IMR-90 (cell line): ENCODE measurements at regions not wholly inside any gene's neighbourhood (a gene's known extent, or its start where the extent isn't known, plus 50 kb on each side); places are given as distances from the start of the nearest gene placed in this dataset.

Experiments
- ATAC-seq: fragments of 200-7000 bp; cut with Tn5 transposase; 2 replicates; pipeline ENCODE4 v1.9.1; 2020; ENCODE audit warnings: low read depth, mild to moderate bottlenecking, moderate library complexity
- BruUV-seq: library from RNA; stranded (reverse); fragments of 400-500 nt; replicated peaks from 2 replicates; lab custom pipeline; 2021; lab: Mats Ljungman, UMichigan
- CTCF ChIA-PET: fragments of 300-600 bp; formaldehyde crosslinking; extraction: SDS; loops from one replicate; lab custom pipeline; 2021; ENCODE audit warnings: antibody characterized with exemption; lab: Yijun Ruan, JAX
- POLR2A ChIA-PET: fragments of 300-600 bp; sonication (Branson Sonifier 250); formaldehyde crosslinking; loops from one replicate; lab custom pipeline; 2022; ENCODE audit warnings: antibody characterized with exemption; ENCODE audit not compliant: unreplicated experiment; lab: Charles Lee
- DNase-seq: peaks from one replicate; pipeline ENCODE4 v3.0.0; 2013
- H2AFZ ChIP-seq: replicated peaks from 2 replicates; pipeline ENCODE3; 2013; ENCODE audit warnings: low read length, mild to moderate bottlenecking; ENCODE audit not compliant: poor library complexity
- H2AK5ac ChIP-seq: 2 replicates; pipeline ENCODE4 v1.6.1; 2013; ENCODE audit warnings: low read depth, low read length, inconsistent platforms
- H2AK9ac ChIP-seq: replicated peaks from 2 replicates; pipeline ENCODE3; 2013; ENCODE audit warnings: mild to moderate bottlenecking, low read depth, low read length, moderate library complexity; ENCODE audit not compliant: poor library complexity
- H2BK120ac ChIP-seq: 2 replicates; pipeline ENCODE4 v1.6.1; 2013; ENCODE audit warnings: low read depth, low read length, inconsistent platforms
- H2BK15ac ChIP-seq: 3 replicates; pipeline ENCODE4 v1.6.1; 2013; ENCODE audit warnings: low read depth, low read length, inconsistent platforms
- H2BK20ac ChIP-seq: 2 replicates; pipeline ENCODE4 v1.6.1; 2013; ENCODE audit warnings: low read depth, mild to moderate bottlenecking, inconsistent platforms, low read length, moderate library complexity
- H2BK5ac ChIP-seq: 2 replicates; pipeline ENCODE4 v1.6.1; 2013; ENCODE audit warnings: mild to moderate bottlenecking, low read depth, low read length, inconsistent platforms; ENCODE audit not compliant: poor library complexity, severe bottlenecking
- H3K14ac ChIP-seq: replicated peaks from 2 replicates; pipeline ENCODE4 v1.6.1; 2013; ENCODE audit warnings: low read depth, low read length, inconsistent platforms
- H3K18ac ChIP-seq: 2 replicates; pipeline ENCODE4 v1.6.1; 2013; ENCODE audit warnings: low read depth, low read length, control low read depth
- H3K23ac ChIP-seq: 2 replicates; pipeline ENCODE4 v1.6.1; 2013; ENCODE audit warnings: low read depth, low read length, inconsistent platforms
- H3K27ac ChIP-seq: 2 replicates; pipeline ENCODE4 v1.5.1; 2013; ENCODE audit warnings: mild to moderate bottlenecking, control low read depth, low read length; ENCODE audit not compliant: insufficient read depth
- H3K27me3 ChIP-seq: 2 replicates; pipeline ENCODE4 v1.6.1; 2013; ENCODE audit warnings: low read length; ENCODE audit not compliant: control insufficient read depth, insufficient read depth
- H3K36me3 ChIP-seq: 2 replicates; pipeline ENCODE4 v1.6.1; 2013; ENCODE audit warnings: low read length, mixed read lengths; ENCODE audit not compliant: control insufficient read depth, insufficient read depth
- H3K4ac ChIP-seq: 2 replicates; pipeline ENCODE4 v1.6.1; 2013; ENCODE audit warnings: low read depth, low read length, inconsistent platforms
- H3K4me1 ChIP-seq: 2 replicates; pipeline ENCODE4 v1.6.1; 2013; ENCODE audit warnings: low read length, mixed read lengths; ENCODE audit not compliant: control insufficient read depth, insufficient read depth
- H3K4me2 ChIP-seq: 2 replicates; pipeline ENCODE4 v1.6.1; 2013; ENCODE audit warnings: low read depth, mild to moderate bottlenecking, control low read depth, low read length, moderate library complexity
- H3K4me3 ChIP-seq: 2 replicates; pipeline ENCODE4 v1.5.1; 2013; ENCODE audit warnings: low read depth, mild to moderate bottlenecking, control low read depth, low read length, moderate library complexity; ENCODE audit not compliant: insufficient read depth
- H3K56ac ChIP-seq: 2 replicates; pipeline ENCODE4 v1.6.1; 2013; ENCODE audit warnings: low read length, inconsistent platforms; ENCODE audit not compliant: insufficient read depth; ENCODE audit errors: extremely low read depth
- H3K79me1 ChIP-seq, 2 experiments: 2 replicates each; pipeline ENCODE4 v1.6.1; 2013; ENCODE audit warnings: low read length in 2 of 2, inconsistent platforms in 1 of 2, low read depth in 1 of 2
- H3K9ac ChIP-seq: 2 replicates; pipeline ENCODE4 v1.6.1; 2013; ENCODE audit warnings: low read depth, low read length, control low read depth
- H3K9me1 ChIP-seq: 2 replicates; pipeline ENCODE4 v1.6.1; 2013; ENCODE audit warnings: low read length, inconsistent platforms; ENCODE audit not compliant: insufficient read depth
- H3K9me3 ChIP-seq: 2 replicates; pipeline ENCODE4 v1.6.1; 2013; ENCODE audit warnings: low read length; ENCODE audit not compliant: control insufficient read depth, insufficient read depth
- H4K20me1 ChIP-seq: 2 replicates; pipeline ENCODE4 v1.6.1; 2013; ENCODE audit warnings: low read length, inconsistent platforms; ENCODE audit not compliant: insufficient read depth
- H4K5ac ChIP-seq: 2 replicates; pipeline ENCODE4 v1.6.1; 2013; ENCODE audit warnings: mild to moderate bottlenecking, low read depth, low read length, control low read depth
- H4K8ac ChIP-seq, 2 experiments: 2 replicates each; pipeline ENCODE4 v1.6.1; 2013; ENCODE audit warnings: low read depth in 2 of 2, low read length in 2 of 2, control low read depth in 1 of 2, inconsistent platforms in 1 of 2
- H4K91ac ChIP-seq: 2 replicates; pipeline ENCODE4 v1.6.1; 2013; ENCODE audit warnings: low read depth, low read length, inconsistent platforms; ENCODE audit not compliant: insufficient read depth
- BHLHE40 ChIP-seq: fragments of 150-350 bp; IDR thresholded peaks from 2 replicates; pipeline ENCODE4 v1.6.1; 2016; ENCODE audit warnings: mild to moderate bottlenecking, low read depth, low read length
- CEBPB ChIP-seq: IDR thresholded peaks from 2 replicates; pipeline ENCODE4 v1.6.1; 2012; ENCODE audit warnings: low read depth, low read length, improper control_type of control experiment
- CHD1 ChIP-seq: IDR thresholded peaks from 2 replicates; pipeline ENCODE4 v1.6.1; 2012; ENCODE audit warnings: low read depth, low read length, improper control_type of control experiment
- CTCF ChIP-seq: conservative IDR thresholded peaks from 2 replicates; pipeline ENCODE4 v1.5.1; 2012; ENCODE audit warnings: mild to moderate bottlenecking, low read depth, low read length, improper control_type of control experiment
- ELK1 ChIP-seq: fragments of 150-350 bp; IDR thresholded peaks from 2 replicates; pipeline ENCODE4 v1.6.1; 2016; ENCODE audit warnings: low read depth, mild to moderate bottlenecking, low read length, moderate library complexity, borderline replicate concordance
- FOS ChIP-seq: fragments of 150-350 bp; IDR thresholded peaks from 2 replicates; pipeline ENCODE4 v1.6.1; 2016; ENCODE audit warnings: low read depth, low read length
- MAFK ChIP-seq: IDR thresholded peaks from 2 replicates; pipeline ENCODE4 v1.6.1; 2012; ENCODE audit warnings: low read depth, low read length, improper control_type of control experiment
- MAZ ChIP-seq: IDR thresholded peaks from 2 replicates; pipeline ENCODE4 v1.6.1; 2012; ENCODE audit warnings: low read depth, mild to moderate bottlenecking, low read length, improper control_type of control experiment, moderate library complexity, borderline replicate concordance
- NFE2L2 ChIP-seq: fragments of 150-350 bp; IDR thresholded peaks from 2 replicates; pipeline ENCODE4 v1.6.1; 2016; ENCODE audit warnings: low read depth, mild to moderate bottlenecking, low read length
- RAD21 ChIP-seq: IDR thresholded peaks from 2 replicates; pipeline ENCODE4 v1.6.1; 2012; ENCODE audit warnings: low read length, improper control_type of control experiment
- RCOR1 ChIP-seq: IDR thresholded peaks from 2 replicates; pipeline ENCODE4 v1.6.1; 2012; ENCODE audit warnings: mild to moderate bottlenecking, low read length, improper control_type of control experiment; ENCODE audit not compliant: insufficient replicate concordance
- RFX5 ChIP-seq: IDR thresholded peaks from 2 replicates; pipeline ENCODE4 v1.8.0; 2012; ENCODE audit warnings: low read depth, mild to moderate bottlenecking, low read length, moderate library complexity
- SMC3 ChIP-seq: fragments of 150-350 bp; IDR thresholded peaks from 2 replicates; pipeline ENCODE4 v1.6.1; 2016; ENCODE audit warnings: low read depth, mild to moderate bottlenecking, antibody characterized with exemption, low read length, moderate library complexity
- WGBS, 2 experiments: methylation state at CpG; one replicate each; pipeline versions ENCODE4 v1.1.5 to v1.1.7; 2013; ENCODE audit warnings: missing lambda C conversion rate in 2 of 2; ENCODE audit not compliant: insufficient read length in 1 of 2; ENCODE audit errors: extremely low coverage in 2 of 2; 5-methylcytosine and 5-hydroxymethylcytosine counted together
- dilution Hi-C: fragments of 300-500 bp; cut with HindIII; formaldehyde crosslinking; loops from one replicate; pipeline ENCODE4 v1.14.3; 2018; ENCODE audit warnings: low sequenced_read_pairs; ENCODE audit not compliant: unreplicated experiment
- in situ Hi-C: fragments of 300-500 bp; cut with MboI; formaldehyde crosslinking; loops from 3 replicates; pipeline ENCODE4 v1.14.3; 2019; ENCODE audit warnings: low sequenced_read_pairs, inconsistent platforms, mixed read lengths
- intact Hi-C: fragments of 100-400 bp; cut with micrococcal nuclease; formaldehyde crosslinking; loops from 2 replicates; pipeline ENCODE4 v1.10.0; 2022
- TF ChIP-seq, protein P1 (sequence below): fragments of 150-350 bp; IDR thresholded peaks from 2 replicates; pipeline ENCODE4 v1.6.1; 2017; ENCODE audit warnings: mild to moderate bottlenecking, antibody characterized with exemption, low read length, low read depth

GRCh38 chr1:79323239-79324025 lies 316.9 kb upstream of the ADGRL4 start:
- ATAC-seq (peak; percentile 94), DNase-seq (peak; percentile 100)
- peak overlapping the region; percentile 70 for H2AFZ ChIP-seq
- peak overlapping the region; percentile 22; the same call in 1 of the 2 replicates for H3K23ac ChIP-seq
- POLR2A ChIA-PET, result no interaction called here
- no peak overlapping the region for H3K4me3 ChIP-seq
- intact Hi-C loops (no loop called here), dilution Hi-C loops (no loop called here), in situ Hi-C loops (no loop called here)
- H3K9ac ChIP-seq, result no peak overlapping the region
- peak overlapping the region; percentile 54 for H4K5ac ChIP-seq
- CTCF ChIA-PET, result interaction anchor here (0.7 to 0.9 kb wide), 3 partner anchors 12 to 30 kb away, joined by 3 to 4 read pairs (median 3); no protein-coding TSS in a partner anchor
- H2BK20ac ChIP-seq, result peak overlapping the region; percentile 88
- no peak overlapping the region; the same call in none of the 2 replicates for H3K56ac ChIP-seq
- H3K9me1 ChIP-seq, result no peaks in the 10 kb centered on the region
- H3K9me3 ChIP-seq, result peaks cover 5% of the 10 kb centered on the region; the same call in 1 of the 2 replicates
- BruUV-seq, result no TSS peak
- peaks cover 5% of the 10 kb centered on the region for H3K4me1 ChIP-seq
- H2BK5ac ChIP-seq, result peak overlapping the region; percentile 98
- peak overlapping the region; percentile 96; the same call in 2 of the 3 replicates for H2BK15ac ChIP-seq
- WGBS, 2 experiments, result no CpG with 5 or more reads among the region's 1 CpG
- no peak overlapping the region for H3K4me2 ChIP-seq
- no peak overlapping the region for H2AK9ac ChIP-seq
- no peaks in the 10 kb centered on the region for H3K36me3 ChIP-seq
- peak overlapping the region; percentile 65 for H4K91ac ChIP-seq
- H3K4ac ChIP-seq, result peak overlapping the region; percentile 95
- H3K14ac ChIP-seq, result peak overlapping the region; percentile 91
- H2BK120ac ChIP-seq, result peak overlapping the region; percentile 96
- no peaks in the 10 kb centered on the region for H3K27me3 ChIP-seq
- no peaks in the 10 kb centered on the region for H3K79me1 ChIP-seq
- H3K27ac ChIP-seq, result peak overlapping the region; percentile 99
- no peaks in the 10 kb centered on the region for H4K20me1 ChIP-seq
- peak overlapping the region; percentile 93 for H2AK5ac ChIP-seq
- peak overlapping the region; percentile 63 to 90; a peak in 3 of 4 replicates for H4K8ac ChIP-seq
- H3K18ac ChIP-seq, result peak overlapping the region; percentile 97
- peak; percentile 100 for TF ChIP-seq CEBPB
- TF ChIP-seq RCOR1, result peak; percentile 79
- TF ChIP-seq SMC3, result no peak
- TF ChIP-seq NFE2L2, result peak; percentile 85
- TF ChIP-seq CTCF, result no peak
- peak; percentile 100 for TF ChIP-seq FOS
- TF ChIP-seq BHLHE40, result peak; percentile 93
- TF ChIP-seq MAZ, result peak; percentile 56; the same call in 1 of the 2 replicates
- no peak for TF ChIP-seq ELK1
- no peak for TF ChIP-seq RFX5
- no peak for TF ChIP-seq RAD21
- peak; percentile 54 for TF ChIP-seq MAFK
- TF ChIP-seq CHD1, result no peak
- TF ChIP-seq, protein P1, sequence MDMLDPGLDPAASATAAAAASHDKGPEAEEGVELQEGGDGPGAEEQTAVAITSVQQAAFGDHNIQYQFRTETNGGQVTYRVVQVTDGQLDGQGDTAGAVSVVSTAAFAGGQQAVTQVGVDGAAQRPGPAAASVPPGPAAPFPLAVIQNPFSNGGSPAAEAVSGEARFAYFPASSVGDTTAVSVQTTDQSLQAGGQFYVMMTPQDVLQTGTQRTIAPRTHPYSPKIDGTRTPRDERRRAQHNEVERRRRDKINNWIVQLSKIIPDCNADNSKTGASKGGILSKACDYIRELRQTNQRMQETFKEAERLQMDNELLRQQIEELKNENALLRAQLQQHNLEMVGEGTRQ, result peak; percentile 93
